ENCODE measurements at regions not wholly inside any gene's neighbourhood (a gene's known extent, or its start where the extent isn't known, plus 50 kb on each side); places are given as distances from the start of the nearest gene placed in this dataset.

DNA sequence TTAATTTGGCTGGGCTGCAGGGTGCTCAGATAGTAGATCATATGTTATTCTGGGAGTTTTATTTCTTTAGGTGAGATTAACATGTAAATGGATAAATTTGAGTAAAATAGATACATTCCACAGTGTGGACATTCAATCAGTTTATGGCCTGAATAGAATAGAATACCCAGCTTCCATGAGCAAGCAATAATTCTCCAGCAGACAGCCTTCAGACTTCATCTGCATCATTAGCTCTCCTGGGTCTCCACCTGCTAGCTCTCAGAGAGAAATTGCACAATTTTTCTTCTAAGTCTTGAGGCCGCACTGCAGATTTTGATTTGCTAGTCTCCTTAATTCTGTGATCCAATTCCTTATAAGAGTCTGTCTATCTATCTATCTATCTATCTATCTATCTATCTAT lies 420.3 kb upstream of the BOD1L1 start:
- no peak for DNase-seq (ENCODE audit: low spot score)

DNA sequence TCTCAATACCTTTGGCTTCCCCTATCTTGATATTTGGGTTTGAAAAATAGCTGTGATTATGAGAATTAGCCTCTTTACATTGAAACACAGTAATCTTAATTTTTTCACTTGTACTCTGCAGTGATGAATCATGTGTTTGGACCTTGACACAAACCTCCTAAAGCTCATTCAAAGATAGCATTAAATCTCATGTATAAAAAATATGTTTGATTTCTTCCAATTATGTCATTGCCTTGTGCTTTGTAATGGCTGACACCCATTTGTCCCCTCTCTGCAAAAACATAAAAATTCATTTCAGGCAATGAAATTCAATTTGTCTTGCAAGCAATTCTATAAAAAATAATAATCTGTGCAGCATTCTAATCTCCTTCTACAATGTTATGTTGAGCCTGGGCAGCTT lies 422.4 kb upstream of the BOD1L1 start:
- DNase-seq (ENCODE audit: low spot score), result no peak

DNA sequence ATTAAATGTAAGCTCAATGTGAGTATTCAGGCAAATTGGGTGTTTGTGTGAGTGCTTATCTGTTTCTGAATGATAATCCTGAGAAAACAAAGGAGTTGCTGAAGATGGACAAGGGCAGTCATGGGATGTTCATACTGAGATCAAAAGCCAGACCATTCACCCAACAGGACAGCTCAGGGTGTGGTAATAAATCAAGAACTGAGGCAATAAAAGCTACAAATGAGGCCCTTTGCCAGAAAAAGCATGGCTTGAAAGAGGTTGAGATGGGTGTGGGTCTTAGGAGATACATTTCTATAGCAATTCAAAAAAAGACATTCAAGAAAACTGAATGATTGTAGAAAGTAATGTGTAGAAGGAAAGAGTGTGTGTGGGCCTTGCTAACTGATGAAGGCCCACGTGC lies 425.8 kb upstream of the BOD1L1 start:
- no peak for DNase-seq (ENCODE audit: low spot score)

DNA sequence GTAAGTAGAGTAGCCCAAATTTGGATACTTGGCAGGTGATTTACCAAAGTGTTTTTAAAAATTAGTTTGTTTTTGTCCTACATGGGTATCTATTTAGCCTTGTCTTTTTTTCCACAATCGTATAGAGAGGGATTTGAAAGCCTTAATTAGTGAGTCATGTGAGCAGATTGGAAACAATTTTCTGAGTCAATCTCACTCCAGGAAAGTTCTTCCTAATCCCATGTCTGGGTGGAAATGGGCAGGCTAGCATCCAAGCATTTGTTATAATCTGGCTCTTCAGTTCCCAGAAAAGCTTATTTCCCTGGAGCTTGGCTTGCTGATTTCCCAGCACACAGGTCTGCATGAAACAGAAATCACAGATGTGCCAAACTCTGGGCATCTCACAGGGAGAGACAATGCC lies 426.9 kb upstream of the BOD1L1 start:
- DNase-seq (ENCODE audit: low spot score), result no peak

DNA sequence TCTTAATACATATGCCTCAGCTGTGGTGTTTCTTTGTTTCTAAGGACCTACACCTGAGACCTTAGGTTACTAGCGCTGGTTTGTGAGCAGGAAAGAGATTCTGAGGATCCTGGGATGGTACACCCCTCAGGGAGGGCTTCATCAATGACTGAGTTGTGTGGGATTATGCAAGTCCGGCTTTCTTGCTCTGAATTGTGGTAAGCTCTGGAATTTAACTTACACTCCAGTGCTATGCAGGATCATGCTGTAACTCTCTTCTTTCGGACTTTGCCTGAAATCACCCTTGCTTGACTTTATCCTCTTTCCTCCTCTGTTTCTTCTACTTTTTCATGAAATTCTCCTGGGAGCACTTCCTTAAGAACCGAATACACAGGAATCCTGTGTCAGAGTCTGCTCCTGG lies 431.5 kb upstream of the BOD1L1 start:
- DNase-seq (ENCODE audit: low spot score), result no peak

DNA sequence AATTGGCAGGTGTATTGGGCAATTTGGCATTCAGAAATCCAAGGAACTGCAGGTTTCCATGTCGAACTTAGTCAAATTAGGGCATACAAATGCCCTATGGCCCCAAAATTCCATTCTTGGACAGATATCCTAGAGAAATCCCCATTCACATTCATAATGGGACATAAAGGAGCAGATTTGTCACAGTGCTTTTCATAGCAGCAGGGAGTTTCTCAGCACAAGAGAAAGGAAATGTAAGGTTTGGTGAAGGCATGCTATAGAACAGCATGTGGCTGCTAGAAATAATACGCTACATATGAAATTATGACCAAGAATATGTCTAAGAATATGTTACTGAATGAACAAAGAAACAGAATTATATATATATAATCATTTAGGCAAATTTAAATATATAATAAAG lies 437.5 kb upstream of the BOD1L1 start:
- DNase-seq (ENCODE audit: low spot score), result no peak

DNA sequence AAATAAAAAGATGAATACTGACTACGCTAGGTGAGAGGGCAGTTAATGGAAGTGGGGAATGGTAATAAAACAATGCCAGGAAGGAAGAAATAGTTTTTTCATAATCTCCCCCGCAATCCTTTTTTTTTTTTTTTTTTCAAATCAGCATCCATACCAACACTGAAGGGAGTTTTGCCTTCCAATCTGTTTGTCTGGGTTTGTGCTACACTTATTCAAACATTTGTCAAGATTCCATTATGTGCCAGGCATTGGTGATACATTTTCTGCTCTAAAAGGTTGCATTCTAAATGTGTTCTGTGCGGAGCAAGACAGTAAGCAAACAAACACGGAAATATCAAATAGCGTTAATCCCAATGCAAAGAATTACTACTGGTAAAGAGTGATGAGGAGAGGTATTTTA lies 437.9 kb upstream of the BOD1L1 start:
- no peak for DNase-seq (ENCODE audit: low spot score)

DNA sequence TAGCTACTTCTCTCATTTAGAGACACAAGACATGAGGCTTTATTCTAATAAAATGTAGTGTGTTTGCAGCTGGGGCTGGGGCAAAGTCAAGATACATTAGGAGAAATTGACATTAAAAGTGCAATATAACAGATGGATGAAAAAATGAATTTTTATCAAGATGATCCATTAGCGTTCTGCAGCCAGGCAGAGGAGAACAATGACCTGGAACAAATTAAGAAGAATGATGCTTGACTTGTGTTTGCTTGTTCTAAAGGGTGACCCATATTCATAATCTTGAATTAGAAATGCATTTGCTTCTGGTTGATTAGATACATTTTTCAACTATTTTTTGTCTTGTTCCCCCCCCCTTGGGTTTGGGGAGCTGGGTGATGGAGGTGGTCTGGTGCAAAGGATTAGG lies 439.5 kb upstream of the BOD1L1 start:
- DNase-seq (ENCODE audit: low spot score), result no peak

DNA sequence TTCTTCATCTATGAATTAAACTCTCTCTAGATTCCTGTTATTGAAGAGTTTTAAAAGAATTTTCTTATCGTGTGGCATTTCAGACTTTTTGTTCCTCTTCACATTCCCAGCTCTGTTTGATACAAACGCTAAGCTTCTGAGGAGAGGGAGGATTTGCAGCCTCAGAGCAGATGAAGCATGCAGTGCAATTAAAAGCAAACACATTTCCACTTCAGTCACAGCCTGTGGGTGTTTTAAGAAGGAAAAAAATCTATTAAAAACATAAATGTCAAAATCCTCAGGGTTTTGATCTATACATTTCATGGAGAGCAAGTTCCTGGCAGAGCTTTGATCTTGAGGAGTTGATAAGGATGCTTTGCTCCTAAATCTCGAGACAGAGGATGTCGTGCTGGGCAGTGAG lies 442.4 kb upstream of the BOD1L1 start:
- DNase-seq (ENCODE audit: low spot score), result no peak

DNA sequence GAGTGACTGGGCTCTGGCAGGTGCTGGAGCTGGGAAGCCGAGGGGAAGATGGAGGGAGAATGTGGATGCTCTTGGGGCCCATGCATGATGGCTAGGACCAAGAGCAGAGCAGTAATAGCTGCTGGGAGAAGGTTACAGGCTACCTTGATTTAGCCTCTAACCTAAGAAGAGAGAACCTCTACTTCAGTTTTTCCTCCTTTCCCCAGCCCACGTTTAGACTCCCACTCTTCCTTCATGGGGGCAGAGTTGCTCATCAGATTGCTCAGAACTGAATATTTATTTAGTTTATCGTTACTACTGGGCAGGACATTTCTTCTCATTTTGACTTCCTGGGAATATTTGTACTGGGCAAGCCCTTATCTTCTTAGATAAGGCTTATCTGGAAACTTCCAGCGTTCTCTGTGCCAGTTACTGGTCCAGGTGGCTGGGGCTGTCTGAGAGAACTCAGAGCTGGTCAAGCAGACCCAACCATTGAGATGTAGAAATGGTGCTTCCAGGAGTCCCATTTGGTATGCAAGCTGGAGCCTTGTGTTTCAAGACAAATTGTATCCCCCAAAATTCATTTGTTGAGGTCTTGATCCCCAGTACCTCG lies 442.9 kb upstream of the BOD1L1 start:
- no peak for DNase-seq (ENCODE audit: low spot score)

DNA sequence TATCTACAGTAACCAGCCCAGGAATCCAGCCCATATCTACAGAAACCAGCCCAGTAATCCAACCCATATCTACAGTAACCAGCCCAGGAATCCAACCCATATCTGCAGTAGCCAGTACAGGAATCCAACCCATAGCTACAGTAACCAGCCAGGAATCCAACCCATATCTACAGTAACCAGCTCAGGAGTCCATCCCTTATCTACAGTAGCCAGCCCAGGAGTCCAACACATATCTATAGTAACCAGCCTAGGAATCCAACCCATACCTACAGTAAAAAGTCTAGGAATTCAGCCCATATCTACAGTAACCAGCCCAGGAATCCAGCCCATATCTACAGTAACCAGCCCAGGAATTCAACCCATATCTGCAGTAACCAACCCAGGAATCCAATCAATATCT lies 445.0 kb upstream of the BOD1L1 start:
- no peak for DNase-seq (ENCODE audit: low spot score)

DNA sequence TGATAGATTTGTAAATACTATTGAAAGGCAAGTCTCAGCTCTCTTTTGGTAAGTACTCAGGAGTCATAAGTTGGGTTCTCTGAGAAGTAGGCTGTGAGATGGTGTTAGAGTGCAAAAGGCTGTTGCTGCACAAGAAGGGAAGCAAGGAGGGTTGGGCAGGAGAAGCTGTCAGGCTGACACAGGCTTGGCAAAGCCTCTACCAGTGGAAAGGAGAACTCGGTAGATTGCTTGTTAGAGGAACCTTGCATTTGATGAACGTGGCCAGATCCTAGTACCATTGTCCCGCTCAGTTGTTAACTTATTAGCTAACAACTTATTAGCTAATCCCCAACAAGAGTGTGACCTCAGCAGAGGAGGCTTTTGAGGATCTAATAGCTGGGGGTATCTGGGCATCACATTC lies 449.3 kb upstream of the BOD1L1 start:
- DNase-seq (ENCODE audit: low spot score), result no peak

DNA sequence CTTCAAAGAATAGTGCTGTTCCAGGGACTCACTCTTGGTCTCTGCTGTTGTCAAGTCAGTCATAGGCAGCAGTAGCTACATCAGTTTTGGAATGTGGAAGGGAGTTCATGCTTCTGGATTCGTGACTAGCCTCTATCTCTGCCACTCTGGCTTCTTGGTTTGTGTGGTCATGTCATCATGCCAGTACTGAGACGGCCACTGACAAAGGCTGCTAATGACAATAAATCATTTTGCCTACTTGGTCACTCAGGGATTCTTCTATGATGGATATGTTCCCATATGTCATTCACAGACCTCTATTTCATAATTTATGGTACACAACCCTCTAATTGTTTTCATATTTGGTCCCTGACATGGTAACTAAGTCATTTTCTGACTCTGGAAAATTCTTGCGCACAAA lies 450.8 kb upstream of the BOD1L1 start:
- DNase-seq (ENCODE audit: low spot score), result no peak

DNA sequence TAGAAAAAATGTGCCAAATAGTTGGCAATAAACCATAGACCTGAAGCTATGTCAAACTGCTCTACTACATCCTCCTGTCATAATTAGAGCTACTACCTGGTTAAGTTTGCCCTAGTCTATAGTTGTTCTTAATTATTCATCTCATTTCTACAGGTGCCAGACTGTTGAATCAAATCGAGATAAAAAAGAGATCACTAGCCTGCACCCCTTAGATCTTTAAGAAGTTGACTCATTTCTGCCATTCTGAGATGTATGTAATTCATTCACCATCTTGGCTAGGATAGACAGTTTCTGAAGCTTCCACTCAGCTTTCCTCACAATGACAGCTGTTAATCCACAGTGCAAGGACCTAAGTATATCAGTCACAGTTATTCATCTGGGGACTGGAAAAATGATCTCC lies 452.1 kb upstream of the BOD1L1 start:
- no peak for DNase-seq (ENCODE audit: low spot score)

DNA sequence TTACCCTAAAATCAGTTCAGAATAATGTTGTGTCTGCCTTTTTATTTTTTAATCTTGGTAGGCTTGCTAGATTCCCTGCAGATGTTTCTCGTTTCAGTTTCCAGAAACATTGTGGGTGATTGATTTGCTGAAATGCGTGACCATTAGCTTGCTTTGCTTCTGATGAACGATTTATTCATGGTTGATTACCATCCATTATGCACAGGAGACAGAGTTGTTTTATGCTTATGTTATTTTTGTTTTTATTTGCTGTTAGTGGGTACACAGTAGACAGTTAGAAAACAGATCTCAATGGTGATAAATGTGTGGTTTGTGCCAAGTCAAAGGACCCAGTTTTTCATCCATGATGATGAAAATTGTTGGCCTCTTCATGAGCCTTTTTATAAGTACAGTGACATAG lies 455.6 kb upstream of the BOD1L1 start:
- no peak for DNase-seq (ENCODE audit: low spot score)

DNA sequence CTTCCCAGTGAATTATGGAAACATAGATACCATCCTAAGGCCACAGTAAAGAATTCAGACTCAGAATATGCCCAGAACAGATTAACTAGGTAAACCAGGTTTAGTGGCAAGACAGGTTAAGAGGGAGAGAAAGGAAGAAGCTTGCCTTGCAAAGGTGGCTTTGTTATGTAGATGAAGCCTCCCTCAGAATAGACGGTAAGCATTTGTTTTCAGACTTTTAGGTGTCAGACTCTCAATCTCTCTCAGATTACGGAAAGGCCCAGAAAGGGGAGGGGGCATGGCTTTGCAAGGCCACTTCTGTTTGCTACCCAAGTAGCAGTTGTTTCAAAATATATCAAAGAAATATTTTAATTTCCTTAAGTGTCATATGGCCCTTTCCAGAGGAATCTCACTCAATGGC lies 457.1 kb upstream of the BOD1L1 start:
- DNase-seq (ENCODE audit: low spot score), result peak; percentile 27

DNA sequence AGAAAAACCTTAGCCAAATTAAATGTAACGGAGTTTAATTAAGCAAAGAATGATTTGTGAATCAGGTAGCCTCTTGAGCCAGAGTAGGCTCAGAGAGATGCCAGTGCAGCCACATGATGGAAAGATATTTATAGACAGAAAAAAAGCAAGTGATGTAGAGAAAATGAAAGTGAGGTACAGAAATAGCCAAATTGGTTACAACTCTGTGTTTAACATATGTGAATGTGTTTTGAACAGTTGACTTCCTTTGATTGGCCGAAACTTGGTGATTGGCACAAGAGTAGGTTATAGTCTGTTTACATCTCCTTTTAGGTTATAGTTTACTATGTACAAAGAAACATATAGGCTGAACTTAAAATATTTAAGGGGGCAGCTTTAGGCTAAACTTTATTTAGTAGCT lies 459.9 kb upstream of the BOD1L1 start:
- DNase-seq (ENCODE audit: low spot score), result no peak

DNA sequence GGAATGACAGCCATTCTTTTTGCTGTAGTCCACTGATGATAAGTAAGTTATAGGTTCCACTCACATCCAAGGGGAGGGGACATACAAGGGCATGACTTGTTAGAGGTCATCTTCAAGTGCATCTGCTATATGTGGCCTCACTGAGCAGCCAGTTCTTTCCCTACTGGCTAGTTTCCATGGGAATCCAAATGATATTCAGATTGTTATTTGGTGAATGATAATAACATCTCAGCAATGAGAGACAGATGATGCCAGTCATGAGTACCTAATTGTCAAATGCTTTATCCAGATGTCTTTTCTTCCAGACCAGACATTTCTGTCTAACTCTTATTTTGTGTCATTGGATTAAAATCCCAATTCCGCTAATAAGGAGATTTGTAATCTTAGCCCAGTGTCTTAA lies 460.4 kb upstream of the BOD1L1 start:
- DNase-seq (ENCODE audit: low spot score), result no peak

DNA sequence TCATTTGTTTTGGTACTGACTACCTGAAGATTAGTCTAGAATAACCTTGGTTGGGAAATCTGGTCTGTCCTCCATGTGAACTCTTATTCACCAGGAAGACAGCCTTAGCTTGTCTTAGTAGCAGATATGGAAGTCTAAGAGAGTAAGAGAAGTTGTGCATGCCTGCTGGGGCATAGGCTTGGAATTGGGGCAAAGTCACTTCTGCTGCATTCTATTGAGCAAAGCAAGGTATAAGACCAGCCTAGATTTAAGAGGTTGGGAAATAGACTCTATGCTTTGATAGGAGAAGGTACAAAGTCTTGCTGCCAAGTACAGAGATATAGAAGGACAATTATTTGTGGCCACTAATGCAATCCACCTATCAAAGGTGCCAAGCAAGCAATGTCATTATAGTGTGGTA lies 464.0 kb upstream of the BOD1L1 start:
- DNase-seq (ENCODE audit: low spot score), result no peak

DNA sequence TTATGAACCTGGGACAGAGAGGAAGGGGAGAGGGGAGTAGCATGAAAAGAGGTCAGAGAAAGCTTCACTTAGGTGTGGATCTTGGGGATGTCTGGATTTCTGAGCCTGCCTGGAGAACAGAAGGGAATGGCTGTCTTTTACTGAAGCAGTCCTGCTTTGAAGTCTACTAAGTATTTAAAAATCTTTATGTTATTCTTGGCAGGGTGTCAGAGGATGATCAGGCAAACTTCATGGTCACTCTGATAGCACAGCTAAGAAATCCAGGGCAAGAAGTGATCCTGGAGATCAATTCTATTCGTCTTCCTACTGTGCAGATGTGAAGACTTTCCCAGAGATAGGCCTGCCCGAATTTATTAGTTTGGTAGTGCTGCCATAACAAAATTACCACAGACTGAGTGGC lies 464.4 kb upstream of the BOD1L1 start:
- no peak for DNase-seq (ENCODE audit: low spot score)

DNA sequence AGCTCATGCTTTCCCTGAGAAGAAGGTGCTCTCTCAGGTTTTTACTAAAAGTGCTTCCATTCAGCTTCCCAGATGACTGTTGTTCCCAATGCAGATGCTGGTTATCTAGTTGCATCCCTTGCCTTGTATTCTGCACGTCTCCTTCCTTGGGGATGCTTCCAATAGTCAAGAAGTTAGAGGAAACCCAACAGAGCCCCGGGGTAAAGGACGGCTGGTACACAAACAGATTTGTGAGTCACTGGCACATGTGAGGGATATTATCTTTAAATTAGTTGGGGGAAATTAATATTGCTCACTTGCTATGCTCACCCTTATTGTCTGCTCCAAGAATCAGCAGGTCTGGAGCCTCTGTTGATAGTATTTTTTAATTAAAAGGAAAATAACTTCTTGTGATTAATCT lies 465.2 kb upstream of the BOD1L1 start:
- no peak for DNase-seq (ENCODE audit: low spot score)

DNA sequence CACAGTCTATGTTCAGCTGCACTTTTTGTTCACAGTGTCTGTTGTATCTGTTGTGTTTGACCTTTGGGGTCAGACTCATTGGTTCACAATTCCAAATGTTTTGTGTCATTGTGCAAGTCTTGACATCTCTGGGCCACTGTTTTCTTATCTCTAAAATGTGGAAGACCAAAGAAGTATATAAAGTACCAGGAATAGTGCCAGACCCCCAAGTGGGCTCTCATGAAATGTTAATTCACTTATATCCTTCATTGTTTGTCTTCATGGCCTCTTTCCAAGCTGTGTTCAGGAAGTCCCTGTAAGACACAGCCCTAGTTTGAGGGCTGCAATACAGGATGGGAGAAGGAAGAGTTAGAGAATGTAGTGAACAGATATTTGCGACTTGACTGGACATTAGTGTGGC lies 468.3 kb upstream of the BOD1L1 start:
- DNase-seq (ENCODE audit: low spot score), result no peak

DNA sequence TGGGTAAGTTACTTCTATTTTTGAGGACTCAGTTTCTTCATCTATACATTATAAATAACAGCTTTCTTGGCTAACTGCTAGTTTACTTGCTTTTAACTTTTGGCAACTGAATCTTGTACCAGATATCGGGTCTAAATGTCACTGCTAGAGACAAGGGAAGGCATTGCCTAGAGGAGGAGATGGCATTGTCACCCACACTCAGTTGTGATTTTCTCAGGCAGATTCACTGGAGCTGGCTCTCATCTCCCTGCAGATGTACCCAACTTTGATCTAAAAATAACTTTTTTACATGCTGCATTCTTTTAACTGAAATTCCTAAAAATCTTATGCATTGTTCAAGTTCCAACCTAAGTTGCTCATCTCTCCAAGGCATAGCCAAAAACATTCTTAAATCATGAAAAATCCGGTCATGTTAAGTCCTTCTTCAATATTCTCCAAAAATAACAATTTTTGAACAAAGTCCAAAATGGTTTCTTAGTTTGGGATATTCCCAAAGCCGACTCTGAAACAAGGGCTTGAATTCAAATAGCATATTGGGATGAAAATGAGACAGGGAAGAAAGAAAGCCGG lies 469.0 kb upstream of the BOD1L1 start:
- no peak for DNase-seq (ENCODE audit: low spot score)

DNA sequence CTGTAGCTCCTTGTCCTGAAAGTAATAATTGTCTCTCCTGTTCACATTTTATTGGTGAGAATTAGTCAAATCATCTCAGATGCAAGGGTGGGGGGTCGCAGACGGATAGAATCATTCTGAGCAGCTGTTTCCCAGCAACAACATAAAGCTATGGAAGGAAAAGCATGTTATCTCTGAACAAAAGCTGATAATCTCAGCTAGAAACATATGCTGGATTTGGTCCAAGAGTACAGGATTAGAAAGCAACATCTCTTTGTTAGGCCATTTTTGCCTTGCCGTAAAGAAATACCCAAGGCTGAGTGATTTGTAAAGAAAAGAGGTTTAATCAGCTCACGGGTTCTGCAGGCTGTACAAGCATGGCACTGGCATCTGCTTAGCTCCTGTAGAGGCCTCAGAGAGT lies 472.8 kb upstream of the BOD1L1 start:
- no peak for DNase-seq (ENCODE audit: low spot score)

DNA sequence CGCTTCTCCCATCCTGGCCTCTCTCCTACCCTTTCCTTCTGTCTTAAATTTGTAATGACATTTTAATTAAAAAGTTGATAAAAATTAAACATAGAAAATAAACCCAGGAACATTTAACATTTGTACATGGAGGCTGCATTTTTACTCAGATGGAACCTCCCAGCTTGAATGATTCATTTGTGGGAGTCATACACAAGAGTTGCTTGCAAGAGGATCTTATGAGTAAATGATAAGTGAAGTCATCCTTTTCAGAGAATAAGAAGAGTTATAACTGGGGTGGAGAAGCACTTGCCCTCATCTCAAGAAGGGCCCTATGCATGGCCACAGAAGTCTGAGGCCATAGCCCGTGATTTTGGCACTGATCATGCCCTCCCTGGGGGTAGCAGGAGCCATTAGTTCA lies 482.9 kb upstream of the BOD1L1 start:
- DNase-seq (ENCODE audit: low spot score), result no peak

All from iPS-NIHi11 (cell line).